HG03280 (cell line): ENCODE measurements at regions not wholly inside any gene's neighbourhood (a gene's known extent, or its start where the extent isn't known, plus 50 kb on each side); places are given as distances from the start of the nearest gene placed in this dataset.

ENCODE experiments used
- ATAC-seq: cut with Tn5 transposase; IDR thresholded peaks from one replicate; pipeline ENCODE4 v1.9.1; 2021; ENCODE audit warnings: mild to moderate bottlenecking, moderate library complexity; ENCODE audit not compliant: unreplicated experiment

- ATAC-seq = no peak
These were observed 132.4 kb downstream of the RAB11FIP2 start for GRCh38 chr10:117914334-117914733.

GRCh38 chr10:117920956-117921355, 125.8 kb downstream of the RAB11FIP2 start:
- ATAC-seq = no peak

- ATAC-seq = no peak
These were observed 125.3 kb downstream of the RAB11FIP2 start for GRCh38 chr10:117921421-117921820.

- no peak for ATAC-seq
These were observed 121.9 kb downstream of the RAB11FIP2 start for GRCh38 chr10:117924820-117925219.

- no peak for ATAC-seq
These were observed 121.4 kb downstream of the RAB11FIP2 start for GRCh38 chr10:117925369-117925768.

GRCh38 chr10:117926491-117926890, 120.2 kb downstream of the RAB11FIP2 start:
- ATAC-seq = no peak

GRCh38 chr10:117927332-117927731, 119.4 kb downstream of the RAB11FIP2 start:
- no peak for ATAC-seq

- ATAC-seq = no peak
These were observed 118.9 kb downstream of the RAB11FIP2 start for GRCh38 chr10:117927871-117928270.

GRCh38 chr10:117928281-117928680, 118.5 kb downstream of the RAB11FIP2 start:
- no peak for ATAC-seq

- no peak for ATAC-seq
These were observed 118.0 kb downstream of the RAB11FIP2 start for GRCh38 chr10:117928741-117929140.

GRCh38 chr10:117929327-117930067, 117.2 kb downstream of the RAB11FIP2 start:
- ATAC-seq = no peak

- no peak for ATAC-seq
These were observed 115.7 kb downstream of the RAB11FIP2 start for GRCh38 chr10:117931078-117931477.

- no peak for ATAC-seq
These were observed 113.7 kb downstream of the RAB11FIP2 start for GRCh38 chr10:117933036-117933435.

GRCh38 chr10:117934477-117934876, 112.3 kb downstream of the RAB11FIP2 start:
- ATAC-seq = no peak

- ATAC-seq = no peak
These were observed 110.6 kb downstream of the RAB11FIP2 start for GRCh38 chr10:117936141-117936540.

GRCh38 chr10:117936566-117936965, 110.2 kb downstream of the RAB11FIP2 start:
- ATAC-seq = no peak

GRCh38 chr10:117936976-117937375, 109.8 kb downstream of the RAB11FIP2 start:
- no peak for ATAC-seq

GRCh38 chr10:117938104-117938503, 108.6 kb downstream of the RAB11FIP2 start:
- ATAC-seq = no peak

GRCh38 chr10:117942226-117942625, 104.5 kb downstream of the RAB11FIP2 start:
- no peak for ATAC-seq

- ATAC-seq = no peak
These were observed 101.9 kb downstream of the RAB11FIP2 start for GRCh38 chr10:117944676-117945447.

GRCh38 chr10:117945651-117946050, 101.1 kb downstream of the RAB11FIP2 start:
- ATAC-seq = no peak

GRCh38 chr10:117946525-117947070, 100.1 kb downstream of the RAB11FIP2 start:
- no peak for ATAC-seq
